LoVo (cell line): ENCODE measurements at regions not wholly inside any gene's neighbourhood (a gene's known extent, or its start where the extent isn't known, plus 50 kb on each side); places are given as distances from the start of the nearest gene placed in this dataset.

Source experiments
- DNase-seq: peaks from one replicate; pipeline ENCODE4 v3.0.0-alpha.2; 2016; ENCODE audit warnings: low spot score

DNA sequence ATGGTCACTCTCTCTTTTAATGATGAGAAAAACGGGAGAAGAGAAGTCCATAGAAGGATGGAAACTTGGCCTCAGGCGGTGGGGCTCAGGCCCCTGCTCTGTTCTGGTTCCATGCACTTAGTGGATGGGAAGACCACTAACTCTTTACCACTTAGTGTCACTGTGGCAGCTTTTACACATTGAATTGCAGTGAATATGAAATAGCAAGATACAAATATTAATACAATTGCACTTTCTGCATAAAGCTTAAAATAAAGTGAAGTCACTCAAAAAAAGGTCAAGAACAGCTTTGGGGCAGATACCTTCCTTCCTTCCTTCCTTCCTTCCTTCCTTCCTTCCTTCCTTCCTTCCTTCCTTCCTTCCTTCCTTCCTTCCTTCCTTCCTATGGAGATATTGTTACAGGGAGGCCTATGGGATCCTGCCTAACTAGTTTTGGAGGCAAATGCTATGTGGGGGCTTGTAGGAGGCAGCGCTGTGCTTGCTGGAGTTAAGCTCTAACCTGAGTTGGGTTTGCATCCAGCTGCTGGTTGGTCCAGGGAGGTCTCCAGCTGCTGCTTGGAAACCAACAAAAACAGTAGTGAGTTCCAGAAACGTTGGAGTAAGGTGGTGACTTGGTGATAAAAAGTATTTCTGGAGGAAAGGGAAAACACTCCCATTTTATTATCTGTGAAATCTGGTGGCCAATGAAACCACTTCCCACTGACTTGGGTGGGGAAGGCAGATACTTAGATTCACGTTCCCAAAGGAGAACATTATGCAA, 62.3 kb upstream of the NKX2-2 start:
- DNase-seq = no peak

DNA sequence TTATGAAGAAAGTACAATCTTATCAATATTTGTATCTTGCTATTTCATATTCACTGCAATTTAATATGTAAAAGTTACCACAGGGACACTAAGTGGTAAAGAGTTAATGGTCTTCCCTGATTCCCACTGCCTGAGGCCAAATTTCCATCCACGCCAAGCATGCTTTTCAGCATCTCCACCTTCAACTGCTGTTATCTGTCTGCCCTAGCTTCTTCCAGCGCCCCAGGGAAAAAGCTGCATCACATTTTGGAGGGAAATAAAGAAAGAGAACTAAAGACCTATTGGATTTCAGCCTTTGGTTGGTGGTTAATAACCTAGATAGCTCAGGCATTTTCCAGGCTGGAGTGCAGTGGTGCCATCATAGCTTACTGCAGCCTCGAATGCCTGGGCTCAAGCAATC, 61.3 kb upstream of the NKX2-2 start:
- no peak for DNase-seq

- DNase-seq = no peak
Measured at GRCh38 chr20:21574443-21574842, 60.6 kb upstream of the NKX2-2 start.

GRCh38 chr20:21573259-21573658, 59.4 kb upstream of the NKX2-2 start:
- no peak for DNase-seq

DNA sequence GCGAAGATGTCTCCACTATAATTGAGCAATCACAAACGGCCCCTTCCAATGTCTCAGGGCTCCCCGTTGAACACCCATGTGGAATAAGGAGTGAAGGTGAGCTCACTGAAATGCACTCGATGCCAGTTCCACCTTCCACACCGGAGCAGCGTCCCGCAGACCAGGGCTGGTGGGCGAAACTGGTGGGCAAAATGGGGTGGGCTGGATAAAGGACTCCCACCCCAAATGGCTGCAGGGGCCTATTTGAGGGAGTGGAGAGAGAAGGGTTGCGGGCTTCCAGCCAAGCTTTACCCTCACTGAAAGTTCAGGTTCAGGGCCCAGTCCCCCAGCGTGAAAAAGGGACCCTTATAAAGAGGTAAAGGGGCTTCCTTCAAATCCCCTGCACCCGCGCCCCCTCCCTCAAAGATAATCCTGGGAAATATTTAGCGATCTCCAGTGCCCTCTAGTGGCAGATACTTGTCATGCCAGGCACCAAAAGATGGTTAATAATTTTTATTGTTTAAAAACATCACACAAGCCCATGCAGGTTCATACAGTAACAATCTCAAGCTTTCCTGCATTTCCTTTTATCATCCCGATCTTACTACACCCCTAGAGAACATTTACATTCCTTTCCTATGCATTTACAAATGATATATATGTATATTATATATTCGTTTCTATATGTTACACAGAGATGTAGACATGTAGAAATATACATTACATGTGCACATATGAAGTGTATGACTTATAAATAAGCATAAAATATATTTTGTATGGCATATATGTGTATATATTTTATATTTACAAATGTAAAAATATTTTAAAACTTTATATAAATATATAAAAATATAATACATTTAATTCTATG, 58.2 kb upstream of the NKX2-2 start:
- DNase-seq = no peak

DNA sequence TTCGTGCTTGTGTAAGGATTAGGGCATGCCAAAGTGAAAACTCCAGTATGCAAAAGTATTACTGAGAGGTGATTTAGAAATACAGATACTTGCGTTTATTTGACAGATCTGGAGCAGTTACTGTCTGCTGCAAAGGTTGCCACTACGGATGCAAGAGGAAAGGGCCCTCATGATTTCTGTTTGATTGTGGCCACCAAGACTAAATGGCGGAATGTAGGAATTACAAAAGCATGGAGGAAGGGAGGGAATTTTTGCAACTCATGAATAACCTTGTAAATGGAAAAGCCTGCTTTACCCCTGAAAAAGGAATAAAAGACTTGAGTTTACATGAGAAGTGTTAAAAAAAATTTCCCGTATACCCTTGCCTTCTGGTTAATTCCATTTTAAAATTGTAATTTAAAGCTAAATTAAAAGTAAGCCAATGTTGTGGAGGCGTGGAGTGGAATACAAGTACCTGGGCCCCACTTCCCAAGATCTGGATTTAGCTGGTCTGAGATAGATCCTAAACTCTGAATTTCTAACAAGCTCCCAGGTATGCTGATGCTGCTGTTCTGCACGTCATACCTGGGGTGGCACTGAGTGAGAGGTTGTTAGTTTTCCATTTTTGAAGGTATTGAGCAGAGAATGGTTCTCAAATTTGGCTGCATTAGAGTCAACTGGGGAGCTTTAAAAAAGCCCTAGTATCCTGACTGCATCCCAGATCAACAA, 56.6 kb upstream of the NKX2-2 start:
- no peak for DNase-seq

DNA sequence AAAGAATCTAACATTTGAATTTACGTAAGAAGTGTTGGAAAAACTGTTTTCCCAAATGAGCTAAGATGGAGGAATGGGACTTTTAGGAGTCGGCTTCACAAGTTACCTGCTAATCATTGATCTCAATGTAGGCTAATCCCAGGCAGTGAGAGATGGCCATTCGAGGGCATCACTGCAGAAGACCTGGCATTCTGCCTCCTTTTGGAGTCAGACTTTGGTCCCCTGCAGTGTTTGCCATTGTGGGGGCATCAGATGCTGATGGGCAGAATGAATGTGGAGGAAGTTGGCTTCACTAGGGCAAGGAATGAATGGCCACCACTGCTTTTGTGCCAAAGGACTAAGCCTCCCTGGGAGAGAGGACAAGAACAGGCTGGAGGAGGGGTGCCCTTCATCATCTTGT, 55.7 kb upstream of the NKX2-2 start:
- no peak for DNase-seq

- no peak for DNase-seq
Measured at GRCh38 chr20:21564127-21564773, 50.4 kb upstream of the NKX2-2 start.
